HEK293 (cell line): ENCODE measurements at regions not wholly inside any gene's neighbourhood (a gene's known extent, or its start where the extent isn't known, plus 50 kb on each side); places are given as distances from the start of the nearest gene placed in this dataset.

Experiments
- CTCF ChIP-seq: fragments of 450-650 bp; formaldehyde crosslinking; IDR thresholded peaks from 2 replicates; pipeline ENCODE4 v1.5.1; 2016; ENCODE audit warnings: missing biosample characterization, missing genetic modification characterization
- PRDM1 ChIP-seq: fragments of 450-650 bp; formaldehyde crosslinking; IDR thresholded peaks from 2 replicates; pipeline ENCODE4; 2016; ENCODE audit warnings: missing biosample characterization, missing genetic modification characterization

- TF ChIP-seq CTCF (tag by site-specific recombination) (no peak), PRDM1 (no peak)
These were observed 159.3 kb downstream of the MIAT start for GRCh38 chr22:26816726-26817125.
